Esophagus squamous epithelium (tissue), 5 donors: ENCODE measurements at regions not wholly inside any gene's neighbourhood (a gene's known extent, or its start where the extent isn't known, plus 50 kb on each side); places are given as distances from the start of the nearest gene placed in this dataset.

ENCODE experiments used
- DNase-seq: peaks from one replicate; lab custom pipeline; 2025; lab: John Stamatoyannopoulos, UW
- H3K27ac ChIP-seq, 4 donors: fragments of 200-600 bp; sonication (generic); one replicate each; pipeline ENCODE4 v1.5.1; 2016 to 2019; ENCODE audit warnings: mild to moderate bottlenecking in 1 of 4
- H3K27me3 ChIP-seq, 4 donors: fragments of 200-600 bp; sonication (generic); 1 replicate in 3 of 4; 2 replicates in 1 of 4; pipeline versions ENCODE4 v1.5.1 to v1.6.0; 2017 to 2021; ENCODE audit warnings: antibody characterized with exemption in 1 of 4
- H3K36me3 ChIP-seq, 3 donors: fragments of 200-600 bp; sonication (generic); one replicate each; pipeline ENCODE4 v1.5.1; 2016 to 2019
- H3K4me1 ChIP-seq, 3 donors: fragments of 200-600 bp; sonication (generic); one replicate each; pipeline ENCODE4 v1.5.1; 2017 to 2019
- H3K4me3 ChIP-seq, 4 donors: fragments of 200-600 bp; sonication (generic); 1 replicate in 3 of 4; 2 replicates in 1 of 4; pipeline ENCODE4 v1.5.1; 2016 to 2019; ENCODE audit warnings: mild to moderate bottlenecking in 2 of 4, moderate library complexity in 1 of 4
- H3K9me3 ChIP-seq, 3 donors: fragments of 200-600 bp; sonication (generic); one replicate each; pipeline ENCODE4 v1.5.1; 2016 to 2019
- CTCF ChIP-seq, 6 experiments: fragments of 450-650 bp in 4 of 6; fragments of 200-600 bp in 2 of 6; sonication (generic) in 2 of 6; IDR thresholded peaks; one replicate each; pipeline ENCODE4 v1.5.1; 2016 to 2019; ENCODE audit warnings: antibody characterized with exemption in 6 of 6, mild to moderate bottlenecking in 4 of 6, moderate library complexity in 4 of 6
- POLR2A ChIP-seq, 4 donors: fragments of 450-650 bp; IDR thresholded peaks; one replicate each; pipeline ENCODE4 v1.6.1; 2017; ENCODE audit warnings: antibody characterized with exemption in 4 of 4, mild to moderate bottlenecking in 4 of 4, moderate library complexity in 3 of 4
- WGBS, 2 donors: methylation state at CpG; one replicate each; pipeline ENCODE4 v1.1.5; 2018; 5-methylcytosine and 5-hydroxymethylcytosine counted together
- intact Hi-C: fragments of 100-400 bp; cut with DNase I; formaldehyde crosslinking; loops from one replicate; pipeline ENCODE4 v1.15.0; 2022
- donor health status: DM: yes; HTN: yes; CAD: no.

- no peak overlapping the region for H3K27ac ChIP-seq
- no peaks in the 10 kb centered on the region for H3K9me3 ChIP-seq
- no peaks in the 10 kb centered on the region for H3K4me1 ChIP-seq
- H3K27me3 ChIP-seq, result peaks cover 0 to 8% (median 0%) of the 10 kb centered on the region in 4 donors
- WGBS, 2 donors, result 77 to 84% methylated on average over 3 of the region's 3 CpGs
- no peak overlapping the region for H3K4me3 ChIP-seq
- intact Hi-C loops, result no loop called here
- no peak for TF ChIP-seq POLR2A (IDR thresholded peaks at IDR 0.05)
- no peak for TF ChIP-seq CTCF (IDR thresholded peaks at IDR 0.05)
- H3K36me3 ChIP-seq, result no peaks in the 10 kb centered on the region
- DNase-seq, result no peak
Observed at GRCh38 chr11:70764356-70764905, 366.1 kb downstream of the CTTN start.

- H3K4me1 ChIP-seq, result no peaks in the 10 kb centered on the region
- TF ChIP-seq CTCF (IDR thresholded peaks at IDR 0.05) (no peak), POLR2A (IDR thresholded peaks at IDR 0.05) (no peak)
- H3K27me3 ChIP-seq, result peaks cover 0 to 8% (median 0%) of the 10 kb centered on the region in 4 donors
- 82 to 92% methylated on average over 8 of the region's 8 CpGs for WGBS, 2 donors
- no peak for DNase-seq
- H3K4me3 ChIP-seq, result no peak overlapping the region
- no peaks in the 10 kb centered on the region for H3K9me3 ChIP-seq
- no peaks in the 10 kb centered on the region for H3K36me3 ChIP-seq
- no peak overlapping the region for H3K27ac ChIP-seq
- intact Hi-C loops, result no loop called here
Observed at GRCh38 chr11:70766901-70767300, 368.6 kb downstream of the CTTN start.

- no peak for DNase-seq
- TF ChIP-seq POLR2A (IDR thresholded peaks at IDR 0.05) (no peak), CTCF (IDR thresholded peaks at IDR 0.05) (no peak)
Observed at GRCh38 chr11:70768346-70769095, 370.2 kb downstream of the CTTN start.

GRCh38 chr11:70769106-70769505, 370.8 kb downstream of the CTTN start:
- 70 to 88% methylated on average over 2 to 10 of the region's 14 CpGs for WGBS, 2 donors
- no peak overlapping the region for H3K27ac ChIP-seq
- no peak for TF ChIP-seq POLR2A (IDR thresholded peaks at IDR 0.05)
- TF ChIP-seq CTCF (IDR thresholded peaks at IDR 0.05), result no peak
- intact Hi-C loops, result no loop called here
- no peaks in the 10 kb centered on the region for H3K9me3 ChIP-seq
- no peaks in the 10 kb centered on the region for H3K36me3 ChIP-seq
- no peak overlapping the region for H3K4me3 ChIP-seq
- no peak for DNase-seq
- peaks cover 0 to 8% (median 0%) of the 10 kb centered on the region in 4 donors for H3K27me3 ChIP-seq
- H3K4me1 ChIP-seq, result no peaks in the 10 kb centered on the region

More at GRCh38 chr11:70768346-70769095, 370.2 kb downstream of the CTTN start:
- no peak overlapping the region for H3K4me3 ChIP-seq
- H3K27ac ChIP-seq, result no peak overlapping the region
- H3K27me3 ChIP-seq, result peaks cover 0 to 8% (median 0%) of the 10 kb centered on the region in 4 donors
- H3K36me3 ChIP-seq, result no peaks in the 10 kb centered on the region
- intact Hi-C loops, result no loop called here
- no peaks in the 10 kb centered on the region for H3K9me3 ChIP-seq
- whole genome bisulfite sequencing, 2 donors, result 82 to 85% methylated on average over 4 to 7 of the region's 10 CpGs
- no peaks in the 10 kb centered on the region for H3K4me1 ChIP-seq

GRCh38 chr11:70769521-70769920, 371.2 kb downstream of the CTTN start:
- Histone ChIP-seq H3K9me3 (no peaks in the 10 kb centered on the region), H3K4me3 (no peak overlapping the region), H3K27ac (no peak overlapping the region), H3K27me3 (peaks cover 0 to 8% (median 0%) of the 10 kb centered on the region in 4 donors), H3K36me3 (no peaks in the 10 kb centered on the region), H3K4me1 (no peaks in the 10 kb centered on the region)
- intact Hi-C loops, result no loop called here
- 78 to 80% methylated on average over 8 of the region's 8 CpGs for WGBS, 2 donors
- no peak for DNase-seq
- TF ChIP-seq CTCF (IDR thresholded peaks at IDR 0.05) (no peak), POLR2A (IDR thresholded peaks at IDR 0.05) (no peak)
